GM18873 (cell line): ENCODE measurements at regions not wholly inside any gene's neighbourhood (a gene's known extent, or its start where the extent isn't known, plus 50 kb on each side); places are given as distances from the start of the nearest gene placed in this dataset.
"Not testable (repeated sequence)": the region's sequence is repeated elsewhere in the genome, so short reads cannot be mapped to it uniquely, and the experiment has no call there.

Source experiments
- ATAC-seq: cut with Tn5 transposase; IDR thresholded peaks from one replicate; pipeline ENCODE4 v1.9.1; 2021; ENCODE audit warnings: mild to moderate bottlenecking, moderate library complexity, moderate number of reproducible peaks; ENCODE audit not compliant: unreplicated experiment, low FRiP score

DNA sequence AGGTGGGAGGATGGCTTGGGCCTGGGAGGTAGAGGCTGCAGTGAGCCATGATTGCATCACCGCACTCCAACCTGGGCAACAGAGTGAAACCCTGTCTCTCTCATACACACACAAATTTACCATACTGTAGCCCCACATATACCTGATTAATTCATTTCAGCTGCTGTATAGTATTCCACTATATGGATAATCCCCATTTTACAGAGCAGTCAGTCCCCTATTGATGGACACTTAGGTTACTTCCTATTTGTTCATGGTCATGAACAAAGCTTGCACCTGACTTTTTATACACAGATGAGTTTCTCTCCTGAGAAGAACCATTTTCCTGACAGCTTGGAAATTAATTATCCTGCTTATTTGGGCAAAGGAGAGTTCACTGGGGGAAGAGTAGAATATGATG, 59.2 kb downstream of the EMX2 start:
- no peak for ATAC-seq

DNA sequence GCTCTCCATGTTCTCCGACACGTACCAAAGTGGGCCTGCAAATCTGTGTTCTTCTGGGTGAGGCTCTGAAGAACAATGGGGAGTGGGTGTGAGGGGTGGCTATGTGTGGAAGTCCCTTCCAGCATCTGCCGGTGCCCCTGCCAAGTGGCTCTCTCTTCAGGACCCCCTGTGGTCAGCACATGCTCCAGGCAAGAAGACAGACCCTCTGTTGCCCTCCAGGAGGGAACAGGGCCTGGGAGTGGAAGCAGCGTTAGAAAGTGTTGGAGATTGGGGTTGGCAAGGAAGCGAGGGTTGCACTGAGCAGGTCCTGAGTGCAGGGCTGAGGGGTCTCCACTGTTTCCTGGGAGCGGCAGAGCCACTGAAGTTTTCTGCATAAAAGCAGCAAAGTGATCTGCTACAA, 60.5 kb downstream of the EMX2 start:
- ATAC-seq = no peak

DNA sequence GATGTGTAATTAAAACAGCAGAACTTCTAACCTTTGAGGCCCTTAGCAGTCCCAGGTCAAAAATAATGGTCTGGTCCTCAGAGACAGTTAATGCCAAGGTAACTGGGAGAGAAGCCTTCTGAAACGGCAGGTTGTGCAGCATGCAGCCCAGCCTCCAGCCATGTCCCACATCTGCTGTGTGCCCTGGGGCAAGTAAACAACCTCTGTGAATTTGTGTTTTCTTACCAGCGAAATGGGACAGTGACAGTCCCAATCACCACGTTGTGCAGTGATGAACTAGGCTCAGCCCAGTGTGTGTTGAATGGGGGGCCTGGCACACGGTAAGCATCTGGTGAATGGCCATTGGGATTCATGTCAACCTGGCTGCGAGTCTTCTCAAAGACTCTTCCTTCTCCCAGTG, 61.2 kb downstream of the EMX2 start:
- no peak for ATAC-seq

DNA sequence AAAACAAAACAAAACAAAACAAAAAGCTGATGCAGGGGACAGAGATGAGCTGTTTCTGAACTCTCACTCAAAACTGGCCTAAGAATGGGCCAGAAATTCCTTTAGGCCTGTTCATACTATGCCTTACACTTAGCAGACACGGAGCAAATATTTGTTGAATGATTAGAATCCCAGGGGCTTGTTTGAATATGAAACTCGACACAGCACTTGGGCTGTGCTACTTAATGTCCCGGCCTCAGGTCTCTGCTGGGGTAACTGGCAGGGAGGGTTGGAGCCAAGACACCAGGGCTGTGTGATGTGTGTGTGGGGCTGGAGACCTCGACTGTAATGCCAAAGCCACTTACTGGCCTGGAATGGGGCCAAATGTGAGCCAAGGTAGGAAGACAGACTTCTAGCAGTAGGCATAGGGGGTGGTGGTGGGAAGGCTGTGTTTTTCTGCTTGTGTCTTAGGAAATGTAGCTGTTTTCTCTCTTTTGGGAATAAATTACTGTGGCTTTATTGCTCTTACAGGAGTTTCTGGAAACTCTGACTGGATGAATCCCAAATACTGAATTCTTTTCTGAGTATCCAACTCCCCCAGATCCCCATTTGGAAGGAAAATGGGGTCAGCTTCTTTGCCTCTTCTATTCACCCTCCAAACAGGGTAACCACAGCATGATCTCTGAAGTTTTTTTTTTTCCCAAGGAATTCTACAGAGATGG, 66.7 kb downstream of the EMX2 start:
- ATAC-seq = no peak

DNA sequence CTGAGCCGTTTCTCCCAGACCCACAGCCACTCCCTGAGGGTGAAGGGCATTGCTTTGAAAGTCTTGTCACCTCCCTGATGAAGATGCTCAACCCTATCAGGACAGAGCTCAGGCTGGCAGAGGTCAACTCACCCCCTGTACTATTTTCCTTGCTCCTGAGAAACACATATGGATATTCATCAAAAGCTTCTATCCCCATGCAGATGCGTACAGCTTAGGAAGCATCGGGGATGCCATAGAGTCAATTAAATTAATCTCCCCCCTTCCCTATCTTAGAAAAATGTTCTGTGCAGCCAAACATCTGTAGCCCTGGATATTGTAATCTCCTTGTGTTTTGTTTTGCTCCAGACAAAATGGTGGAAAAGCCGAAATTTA, 67.2 kb downstream of the EMX2 start:
- no peak for ATAC-seq

DNA sequence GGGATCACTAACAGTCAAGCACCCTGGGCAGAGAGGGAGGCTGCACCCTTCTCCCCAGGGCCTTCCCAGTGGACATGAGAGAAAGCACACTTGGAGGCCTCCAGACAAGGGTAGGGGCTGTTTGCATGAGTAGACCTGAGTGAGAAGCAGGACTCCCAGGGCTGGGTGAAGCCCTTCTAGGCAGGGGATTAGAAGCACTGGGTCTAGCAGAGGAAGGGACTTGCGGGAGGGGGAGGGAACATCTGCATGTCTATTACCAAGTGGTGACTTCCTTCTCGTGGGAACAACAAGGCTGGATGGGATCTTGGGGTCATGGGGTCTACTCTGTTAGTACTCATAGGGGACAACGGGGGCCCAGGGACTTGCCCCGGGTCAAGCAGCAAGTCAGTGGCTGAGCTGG, 67.8 kb downstream of the EMX2 start:
- ATAC-seq = no peak

DNA sequence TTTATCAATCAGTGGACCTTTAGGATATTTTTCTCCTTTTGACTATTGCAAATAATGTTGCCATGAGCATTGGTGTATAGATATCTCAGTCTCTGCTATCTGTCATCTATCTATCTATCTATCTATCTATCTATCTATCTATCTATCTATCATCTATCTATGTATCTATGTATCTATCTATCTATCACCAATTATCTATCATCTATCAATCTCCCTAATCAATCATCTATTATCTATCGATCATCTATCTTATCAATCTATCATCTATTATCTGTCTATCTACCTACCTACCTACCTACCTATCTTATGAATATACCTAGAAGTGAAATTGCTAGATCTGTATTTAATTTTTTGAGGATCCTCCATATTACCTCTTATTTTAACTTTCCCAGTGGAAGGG, 69.6 kb downstream of the EMX2 start:
- ATAC-seq = no peak

DNA sequence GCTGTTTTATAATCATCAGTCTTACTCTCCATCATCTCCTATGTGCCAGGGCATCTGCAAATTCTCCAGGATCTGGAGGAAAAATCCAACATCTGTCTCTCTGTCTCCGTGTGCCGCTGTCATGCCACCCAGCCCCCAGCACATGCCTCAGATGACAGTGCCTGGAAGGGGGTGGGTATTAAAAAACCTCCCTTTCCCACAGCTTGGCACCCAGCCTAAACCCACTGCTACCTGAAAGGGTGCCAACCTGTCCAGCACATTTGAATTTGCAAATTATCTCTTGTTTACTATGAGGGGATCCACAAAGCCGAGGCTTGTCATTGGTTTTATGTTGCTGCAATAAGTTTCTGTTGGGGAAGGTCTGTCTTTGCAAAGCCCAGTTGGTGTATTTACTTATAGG, 73.1 kb downstream of the EMX2 start:
- ATAC-seq = no peak

DNA sequence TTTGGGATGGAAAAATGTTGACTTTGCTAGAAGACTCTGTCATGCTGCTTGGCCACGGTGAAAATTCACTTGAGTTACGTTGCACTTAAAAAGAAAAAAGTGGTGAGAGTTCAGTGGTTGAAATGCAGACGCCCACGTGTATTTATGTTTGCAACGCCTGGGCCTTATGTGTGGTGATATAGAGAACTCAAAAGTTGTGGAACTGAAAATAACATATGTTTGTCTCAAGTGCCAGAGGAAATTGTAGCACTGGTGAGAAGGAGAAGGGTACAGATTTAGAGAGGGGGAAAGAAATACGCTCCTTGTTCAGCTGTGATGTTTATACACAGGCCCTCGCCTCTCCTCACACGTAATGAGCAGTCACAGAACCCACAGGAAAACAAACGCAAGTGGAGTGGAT, 73.6 kb downstream of the EMX2 start:
- no peak for ATAC-seq

DNA sequence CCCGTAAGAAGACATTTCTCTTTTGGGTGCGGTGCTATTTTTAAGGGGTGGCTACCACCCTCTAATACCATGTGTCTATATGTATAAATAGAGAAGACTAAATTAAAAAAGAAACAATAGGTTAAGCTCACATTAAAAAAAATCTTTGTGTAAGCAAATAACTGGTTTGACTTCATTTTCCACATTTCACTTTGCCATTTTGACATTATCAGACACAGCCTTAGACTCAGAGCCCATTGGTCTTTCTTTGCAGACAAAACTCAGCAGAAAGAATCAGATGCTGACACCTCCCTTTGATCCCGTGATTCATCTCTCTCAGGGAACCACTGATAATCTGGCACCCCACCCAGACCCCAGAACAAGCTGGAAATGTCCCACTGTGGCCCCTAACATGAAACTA, 74.5 kb downstream of the EMX2 start:
- no peak for ATAC-seq

DNA sequence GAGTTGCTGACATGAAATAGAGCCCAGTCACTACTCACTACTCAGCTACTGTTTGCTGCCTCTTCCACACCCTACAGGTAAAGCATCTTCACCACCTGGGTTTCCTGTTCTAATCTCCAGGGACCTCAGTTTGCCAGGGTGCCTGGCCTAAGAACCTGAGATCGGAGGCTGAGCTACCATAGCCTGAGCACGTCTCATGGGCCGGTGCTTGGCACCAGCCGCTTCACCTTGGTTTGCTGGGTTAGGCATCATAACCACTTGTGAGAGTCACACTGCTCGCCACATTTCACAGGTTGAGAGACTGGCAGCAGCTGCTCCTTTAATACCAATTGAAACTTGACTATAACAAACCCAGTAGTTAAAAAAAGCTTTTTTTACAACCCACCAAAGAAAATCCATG, 75.1 kb downstream of the EMX2 start:
- ATAC-seq = no peak

DNA sequence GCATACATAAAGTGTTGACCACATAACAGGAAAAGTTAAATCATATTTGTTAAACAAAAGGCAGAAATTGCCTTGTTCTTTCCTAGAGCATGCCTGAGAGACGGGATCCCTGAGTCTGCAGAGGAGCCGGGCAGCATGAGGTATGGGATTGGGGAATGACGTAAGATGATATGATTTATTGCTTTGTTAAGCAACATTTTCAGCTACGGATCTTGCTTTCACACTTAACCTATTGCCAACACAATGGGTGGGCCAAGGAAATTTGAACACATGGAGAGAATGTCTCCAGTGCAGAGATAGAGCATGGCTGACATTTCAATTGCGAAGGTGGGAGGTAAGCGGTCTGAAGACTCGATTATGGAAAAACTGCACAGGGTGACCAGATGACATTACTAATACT, 76.7 kb downstream of the EMX2 start:
- no peak for ATAC-seq

DNA sequence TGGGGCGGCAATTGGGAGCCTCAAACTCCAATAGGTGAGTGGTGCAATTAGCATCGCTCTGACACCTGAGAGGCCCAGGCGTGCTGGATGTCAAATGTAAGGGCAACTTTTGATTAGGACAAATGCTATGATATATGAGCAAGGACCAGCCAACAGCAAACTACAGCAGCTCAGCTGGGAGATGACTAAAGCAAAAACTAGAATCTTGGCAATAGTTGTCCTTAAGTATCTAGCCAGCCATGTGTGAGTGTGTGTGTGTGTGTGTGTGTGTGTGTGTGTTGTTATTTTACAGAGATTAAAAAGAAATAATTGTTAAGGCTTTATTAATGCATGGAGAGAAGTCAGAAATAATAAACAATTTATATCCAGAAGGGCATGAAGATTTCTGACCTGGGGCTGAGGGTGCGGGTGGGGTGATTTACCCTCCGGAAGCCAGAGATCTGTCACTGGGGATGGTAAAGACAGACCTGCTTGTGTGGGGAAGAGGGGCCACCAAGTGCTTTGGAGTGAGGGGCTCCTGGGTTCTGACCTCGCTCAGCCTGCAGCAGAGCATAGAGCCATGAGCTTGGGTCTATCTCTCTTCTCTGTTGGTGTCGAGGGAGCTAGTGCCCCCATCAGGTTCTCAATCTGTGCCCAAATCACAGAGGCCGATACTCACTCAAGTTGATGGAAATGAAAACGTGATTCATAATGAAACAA, 77.3 kb downstream of the EMX2 start:
- no peak for ATAC-seq

DNA sequence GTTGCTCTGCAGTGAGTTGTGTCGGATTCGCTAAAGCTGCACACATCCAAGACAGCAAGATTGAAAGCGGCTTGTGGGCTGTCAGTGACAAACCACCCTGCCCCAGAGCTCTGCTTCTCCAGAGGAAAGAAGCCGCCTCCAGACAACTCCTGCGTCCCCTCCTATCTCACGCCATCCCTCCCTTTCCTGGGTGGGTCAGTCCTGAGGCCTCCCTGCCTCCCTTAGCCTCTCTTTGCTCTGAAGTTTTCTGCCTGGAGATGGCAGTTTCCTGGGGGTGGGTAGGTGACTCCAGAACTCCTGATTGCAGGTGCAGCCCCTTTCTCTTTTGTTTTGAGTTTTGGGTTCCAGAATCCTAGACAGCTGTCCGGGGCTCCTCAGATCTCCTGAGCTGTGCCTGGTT, 78.7 kb downstream of the EMX2 start:
- no peak for ATAC-seq

DNA sequence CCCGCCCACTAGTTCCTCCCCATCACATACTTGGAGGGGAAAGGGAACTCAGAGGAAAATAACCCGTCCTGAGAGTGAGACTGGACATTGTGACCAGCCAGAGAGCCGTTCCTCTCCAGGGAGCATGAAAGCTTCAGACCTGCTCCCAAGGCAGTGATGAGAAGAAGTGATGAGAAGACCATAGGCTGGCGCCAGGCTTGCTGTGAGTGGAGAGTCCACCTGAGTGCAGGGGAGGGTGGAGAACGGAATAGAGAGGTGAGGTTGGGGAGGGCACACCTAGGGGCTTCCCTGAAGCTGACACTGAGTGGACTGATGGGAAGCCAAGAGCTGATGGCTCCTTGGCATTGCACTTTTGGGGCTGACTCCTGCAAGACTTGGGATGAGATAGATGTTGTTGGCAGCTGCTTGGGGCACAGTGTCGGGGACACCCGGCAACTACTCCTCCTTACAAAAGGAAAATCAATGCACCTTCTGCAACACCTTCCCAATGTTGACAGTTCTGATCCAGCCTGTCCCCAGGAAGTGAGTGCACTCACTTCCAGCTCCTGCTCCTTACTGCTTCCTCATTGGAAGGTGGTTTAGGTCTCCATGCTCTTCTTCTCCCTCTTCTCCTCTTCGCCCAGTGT, 79.4 kb downstream of the EMX2 start:
- ATAC-seq = no peak

DNA sequence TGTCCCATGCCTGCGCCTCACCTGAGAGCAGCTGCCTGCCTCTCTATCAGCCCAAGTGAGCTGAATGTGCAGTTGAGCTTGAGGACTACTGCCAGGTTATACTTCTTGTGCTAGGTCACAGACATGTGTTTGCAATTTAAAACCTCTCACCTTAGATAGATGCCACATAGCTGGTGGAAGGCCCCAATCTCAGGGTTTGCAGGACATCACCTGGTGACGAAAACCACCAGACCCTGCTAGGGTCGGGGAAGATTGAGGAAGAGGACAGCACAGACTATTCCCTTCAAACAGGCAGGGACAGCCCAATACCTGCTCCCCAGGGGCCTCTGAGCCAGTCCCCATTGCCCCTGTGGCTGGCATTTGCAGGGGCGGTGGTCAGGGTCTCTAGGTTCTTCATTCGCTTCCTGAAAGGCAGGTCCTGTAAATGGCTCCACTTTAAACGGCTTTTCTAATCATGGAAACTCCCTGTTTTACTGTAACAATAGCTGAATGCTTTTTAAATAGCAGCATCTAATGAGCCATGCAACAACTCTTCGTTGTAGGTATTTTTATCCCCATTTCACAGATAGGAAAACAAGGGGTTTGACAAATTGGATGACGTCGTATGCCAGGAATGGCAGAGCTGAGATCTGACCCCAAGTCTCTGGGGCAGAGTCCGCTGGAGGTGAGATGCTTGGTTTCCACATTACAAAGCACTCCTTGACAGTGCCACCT, 80.1 kb downstream of the EMX2 start:
- no peak for ATAC-seq

DNA sequence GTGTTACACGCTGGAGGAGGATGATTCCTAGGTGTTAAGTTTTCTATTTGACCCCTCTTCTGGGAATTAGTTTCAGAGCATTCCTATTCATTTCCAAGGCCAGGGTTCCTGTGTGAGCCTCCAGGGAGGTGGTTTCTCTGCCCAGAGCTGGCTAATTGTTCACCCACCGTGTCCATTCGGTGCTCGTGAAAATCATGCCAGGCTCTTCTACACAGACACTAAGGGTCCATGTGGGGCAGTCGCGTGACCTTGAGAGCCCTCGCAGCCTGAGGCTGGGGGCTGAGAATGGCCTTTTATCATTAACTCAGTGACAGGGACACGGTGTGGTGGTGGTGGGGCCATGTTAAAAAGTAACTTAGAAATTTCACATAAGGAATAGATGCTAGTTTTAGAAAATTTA, 83.7 kb downstream of the EMX2 start:
- ATAC-seq = no peak

DNA sequence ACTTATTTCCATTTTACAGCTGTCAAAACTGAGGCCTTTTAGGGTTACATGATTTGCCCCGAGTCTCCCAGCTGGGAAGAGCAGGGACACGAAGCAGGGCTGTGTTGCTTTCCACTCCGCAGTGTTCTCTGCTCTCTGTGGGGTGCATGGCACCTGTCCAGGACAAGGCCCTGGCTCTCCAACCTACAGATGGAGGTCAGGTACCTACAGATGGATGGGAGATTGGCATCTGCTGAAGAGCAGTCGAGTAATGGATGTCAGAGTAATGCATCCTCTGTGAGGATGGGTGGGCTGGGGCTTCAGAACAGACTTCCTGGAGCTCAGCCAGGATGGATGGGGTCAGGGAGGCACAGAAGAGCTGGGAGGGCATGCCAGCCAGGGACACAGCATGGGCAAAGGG, 85.0 kb downstream of the EMX2 start:
- no peak for ATAC-seq

DNA sequence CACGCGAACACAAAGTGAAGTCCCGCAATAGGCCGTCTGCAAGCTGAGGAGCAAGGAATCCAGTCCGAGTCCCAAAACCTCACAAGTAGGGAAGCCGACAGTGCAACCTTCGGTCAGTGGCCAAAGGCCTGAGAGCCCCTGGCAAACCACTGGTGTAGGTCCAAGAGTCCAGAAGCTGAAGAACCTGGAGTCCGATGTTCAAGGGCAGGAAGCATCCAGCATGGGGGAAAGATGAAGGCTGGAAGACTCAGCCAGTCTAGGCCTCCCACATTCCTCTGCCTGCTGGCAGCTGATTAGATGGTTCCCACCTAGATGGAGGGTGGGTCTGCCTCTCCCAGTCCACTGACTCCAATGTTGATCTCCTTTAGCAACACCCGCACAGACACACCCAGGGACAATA, 87.2 kb downstream of the EMX2 start:
- not testable (repeated sequence) for ATAC-seq

DNA sequence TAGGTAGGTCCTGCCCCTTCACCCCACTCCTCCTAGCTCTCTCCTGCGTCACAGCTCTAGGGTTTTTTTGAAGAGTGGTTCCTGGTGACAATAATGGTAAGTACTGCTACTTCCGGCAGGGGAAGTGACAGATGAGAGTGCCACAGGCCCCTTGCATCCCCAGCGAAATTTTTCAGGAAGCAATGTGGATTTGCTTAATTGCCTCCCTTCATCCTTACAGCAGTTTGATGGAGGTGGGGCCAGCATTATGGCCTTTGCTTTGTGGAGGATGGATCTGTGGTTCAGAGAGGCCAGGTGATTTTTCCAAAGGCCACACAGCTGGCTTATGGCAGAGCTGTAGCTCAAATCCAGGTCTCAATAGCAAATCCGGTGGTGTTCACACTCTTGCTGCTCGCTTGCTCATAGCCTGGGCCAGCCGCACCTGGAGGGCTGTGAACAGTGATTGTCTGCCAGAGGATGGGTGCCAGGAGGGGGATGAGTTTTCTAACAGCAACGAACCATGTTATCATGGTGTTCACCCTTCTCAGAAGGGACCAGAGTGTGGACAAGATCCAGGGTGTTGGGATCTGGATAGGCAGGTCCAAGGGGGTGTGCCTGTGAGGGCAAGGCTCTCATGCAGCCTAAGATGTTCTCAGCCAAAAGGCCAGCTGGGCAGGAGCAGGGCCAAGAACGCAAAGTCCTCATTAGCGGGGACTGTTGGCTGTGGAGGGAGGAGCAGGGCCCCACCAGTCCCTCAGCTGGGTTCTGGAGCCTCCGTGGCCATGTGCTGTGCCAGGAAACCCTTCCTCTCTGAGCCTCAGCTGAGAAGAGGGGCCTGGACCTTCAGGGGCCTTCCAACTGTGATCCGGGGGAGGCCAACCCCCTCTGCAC, 89.0 kb downstream of the EMX2 start:
- ATAC-seq = no peak

DNA sequence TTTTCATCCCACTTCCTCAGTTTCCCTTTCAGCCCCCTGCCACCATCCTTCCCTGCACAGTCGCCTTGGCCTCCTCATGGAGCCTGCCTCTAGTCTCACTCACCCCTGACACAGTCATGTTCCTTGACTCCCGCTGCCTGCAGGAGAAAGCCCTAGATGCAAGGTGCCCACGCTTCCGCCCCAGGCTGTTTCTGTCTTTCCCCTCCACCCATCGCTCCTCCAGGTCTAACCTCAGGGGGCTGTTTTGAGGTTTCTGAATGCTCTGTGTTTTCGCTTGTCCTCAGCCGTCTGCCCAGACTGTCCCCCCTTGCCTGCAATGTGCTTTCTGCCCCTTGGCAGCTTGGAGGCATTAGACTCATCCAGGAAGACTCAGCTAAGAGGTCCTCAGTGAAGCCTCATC, 89.9 kb downstream of the EMX2 start:
- ATAC-seq = no peak
